Spinal cord (tissue), 9 donors: ENCODE measurements at regions not wholly inside any gene's neighbourhood (a gene's known extent, or its start where the extent isn't known, plus 50 kb on each side); places are given as distances from the start of the nearest gene placed in this dataset.

Experiments
- DNase-seq, 6 donors: peaks; one replicate each; pipeline versions ENCODE4 v3.0.0 to v3.0.0-alpha.2; 2013 to 2015; ENCODE audit warnings: low spot score in 6 of 6, low read depth in 4 of 6
- H3K27ac ChIP-seq: one replicate; pipeline ENCODE4 v1.5.1; 2013; ENCODE audit warnings: low read depth, low read length, control low read depth
- H3K27me3 ChIP-seq: one replicate; pipeline ENCODE4 v1.6.1; 2013; ENCODE audit warnings: low read length; ENCODE audit not compliant: control insufficient read depth, insufficient read depth
- H3K36me3 ChIP-seq: one replicate; pipeline ENCODE4 v1.6.1; 2013; ENCODE audit warnings: low read length; ENCODE audit not compliant: control insufficient read depth, insufficient read depth
- H3K4me1 ChIP-seq: one replicate; pipeline ENCODE4 v1.6.1; 2013; ENCODE audit warnings: low read length; ENCODE audit not compliant: control insufficient read depth, insufficient read depth
- H3K4me3 ChIP-seq: one replicate; pipeline ENCODE4 v1.5.1; 2013; ENCODE audit warnings: low read depth, low read length, control low read depth
- H3K9me3 ChIP-seq: one replicate; pipeline ENCODE4 v1.6.1; 2013; ENCODE audit warnings: low read length; ENCODE audit not compliant: control insufficient read depth, insufficient read depth
- WGBS: methylation state at CpG from one replicate; pipeline ENCODE4 v1.1.5; 2013; ENCODE audit warnings: missing lambda C conversion rate; ENCODE audit not compliant: insufficient coverage; 5-methylcytosine and 5-hydroxymethylcytosine counted together
- donor health status: healthy.

GRCh38 chr4:20456407-20456806 is 204.7 kb downstream of the SLIT2 start:
- peaks cover 3% of the 10 kb centered on the region for H3K4me1 ChIP-seq
- no peak for DNase-seq

GRCh38 chr4:20462426-20463175 is 210.9 kb downstream of the SLIT2 start:
- WGBS, result 67% methylated on average over 1 of the region's 4 CpGs
- Histone ChIP-seq H3K27ac (no peak overlapping the region), H3K36me3 (no peaks in the 10 kb centered on the region), H3K4me3 (no peak overlapping the region), H3K4me1 (no peaks in the 10 kb centered on the region), H3K27me3 (no peaks in the 10 kb centered on the region), H3K9me3 (no peaks in the 10 kb centered on the region)
- no peak for DNase-seq

More at GRCh38 chr4:20456407-20456806, 204.7 kb downstream of the SLIT2 start:
- H3K9me3 ChIP-seq, result no peaks in the 10 kb centered on the region
- no peaks in the 10 kb centered on the region for H3K27me3 ChIP-seq
- no peak overlapping the region for H3K4me3 ChIP-seq
- no peak overlapping the region for H3K27ac ChIP-seq
- no peaks in the 10 kb centered on the region for H3K36me3 ChIP-seq

- no peaks in the 10 kb centered on the region for H3K36me3 ChIP-seq
- no peak overlapping the region for H3K27ac ChIP-seq
- H3K4me1 ChIP-seq, result no peaks in the 10 kb centered on the region
- H3K9me3 ChIP-seq, result no peaks in the 10 kb centered on the region
- no peak for DNase-seq
- no peaks in the 10 kb centered on the region for H3K27me3 ChIP-seq
- no peak overlapping the region for H3K4me3 ChIP-seq
- 80% methylated on average over 1 of the region's 2 CpGs for WGBS
Observed at GRCh38 chr4:20463176-20463430, 211.4 kb downstream of the SLIT2 start.

GRCh38 chr4:20464381-20464780 is 212.7 kb downstream of the SLIT2 start:
- no peaks in the 10 kb centered on the region for H3K4me1 ChIP-seq
- H3K27ac ChIP-seq, result no peak overlapping the region
- no peaks in the 10 kb centered on the region for H3K27me3 ChIP-seq
- no peak for DNase-seq
- 91% methylated on average over 5 of the region's 5 CpGs for WGBS
- H3K36me3 ChIP-seq, result no peaks in the 10 kb centered on the region
- no peaks in the 10 kb centered on the region for H3K9me3 ChIP-seq
- H3K4me3 ChIP-seq, result no peak overlapping the region

GRCh38 chr4:20474119-20474518 is 222.4 kb downstream of the SLIT2 start:
- Histone ChIP-seq H3K36me3 (no peaks in the 10 kb centered on the region), H3K27me3 (no peaks in the 10 kb centered on the region), H3K27ac (no peak overlapping the region), H3K4me1 (no peaks in the 10 kb centered on the region), H3K4me3 (no peak overlapping the region), H3K9me3 (no peaks in the 10 kb centered on the region)
- peak in 1 of 6 donors; percentile 11 for DNase-seq

GRCh38 chr4:20478412-20478811 is 221.8 kb upstream of the PACRGL start:
- Histone ChIP-seq H3K27ac (no peak overlapping the region), H3K27me3 (no peaks in the 10 kb centered on the region), H3K9me3 (no peaks in the 10 kb centered on the region), H3K4me3 (no peak overlapping the region), H3K4me1 (no peaks in the 10 kb centered on the region), H3K36me3 (no peaks in the 10 kb centered on the region)
- no peak for DNase-seq
- no CpG with 5 or more reads among the region's 1 CpG for WGBS

GRCh38 chr4:20480165-20480947 is 219.9 kb upstream of the PACRGL start:
- H3K4me1 ChIP-seq, result no peaks in the 10 kb centered on the region
- peak overlapping the region; percentile 11 for H3K4me3 ChIP-seq
- no CpG with 5 or more reads among the region's 7 CpGs for WGBS
- no peaks in the 10 kb centered on the region for H3K27me3 ChIP-seq
- no peaks in the 10 kb centered on the region for H3K36me3 ChIP-seq
- no peak overlapping the region for H3K27ac ChIP-seq
- H3K9me3 ChIP-seq, result no peaks in the 10 kb centered on the region
- peak in 3 of 6 donors; percentile 5 to 76 (median 19) for DNase-seq

GRCh38 chr4:20483416-20483815 is 216.8 kb upstream of the PACRGL start:
- H3K36me3 ChIP-seq, result no peaks in the 10 kb centered on the region
- no peak overlapping the region for H3K27ac ChIP-seq
- no peaks in the 10 kb centered on the region for H3K4me1 ChIP-seq
- no peaks in the 10 kb centered on the region for H3K27me3 ChIP-seq
- no peak overlapping the region for H3K4me3 ChIP-seq
- no peak for DNase-seq
- no peaks in the 10 kb centered on the region for H3K9me3 ChIP-seq
- WGBS, result no CpG with 5 or more reads among the region's 1 CpG

GRCh38 chr4:20486433-20486832 is 213.8 kb upstream of the PACRGL start:
- WGBS, result no CpG with 5 or more reads among the region's 1 CpG
- no peak for DNase-seq
- H3K4me3 ChIP-seq, result no peak overlapping the region

GRCh38 chr4:20487446-20487845 is 212.8 kb upstream of the PACRGL start:
- H3K9me3 ChIP-seq, result no peaks in the 10 kb centered on the region
- H3K36me3 ChIP-seq, result no peaks in the 10 kb centered on the region
- H3K27ac ChIP-seq, result no peak overlapping the region
- no peaks in the 10 kb centered on the region for H3K27me3 ChIP-seq
- H3K4me1 ChIP-seq, result peaks cover 3% of the 10 kb centered on the region
- no CpG with 5 or more reads among the region's 4 CpGs for WGBS
- no peak for DNase-seq
- H3K4me3 ChIP-seq, result no peak overlapping the region

More at GRCh38 chr4:20486433-20486832, 213.8 kb upstream of the PACRGL start:
- Histone ChIP-seq H3K27me3 (no peaks in the 10 kb centered on the region), H3K4me1 (peaks cover 3% of the 10 kb centered on the region), H3K27ac (no peak overlapping the region), H3K9me3 (no peaks in the 10 kb centered on the region), H3K36me3 (no peaks in the 10 kb centered on the region)
